Adrenal gland (tissue), 9 donors: ENCODE measurements at regions not wholly inside any gene's neighbourhood (a gene's known extent, or its start where the extent isn't known, plus 50 kb on each side); places are given as distances from the start of the nearest gene placed in this dataset.

ENCODE experiments used
- DNase-seq, 7 donors: peaks; one replicate each; pipeline ENCODE4 v3.0.0-alpha.2; 2019 to 2020
- H3K27ac ChIP-seq, 5 donors: fragments of 200-600 bp; sonication (generic) in 4 of 5; 1 replicate in 3 of 5; 2 replicates in 2 of 5; pipeline versions ENCODE4 v1.5.1 to v1.8.0; 2016 to 2020; ENCODE audit warnings: mild to moderate bottlenecking in 1 of 5
- H3K27me3 ChIP-seq: fragments of 200-600 bp; 2 replicates; pipeline ENCODE4 v1.8.0; 2021
- H3K36me3 ChIP-seq, 2 donors: fragments of 200-600 bp; replicated peaks in 1 of 2; 1 replicate in 1 of 2; 2 replicates in 1 of 2; pipeline versions ENCODE4 v1.5.1 to v1.8.0; 2018 to 2022
- H3K4me1 ChIP-seq, 2 donors: fragments of 200-600 bp; replicated peaks in 1 of 2; 1 replicate in 1 of 2; 2 replicates in 1 of 2; pipeline versions ENCODE4 v1.5.1 to v1.8.0; 2018 to 2021
- H3K4me3 ChIP-seq, 4 donors: fragments of 200-600 bp; sonication (generic) in 3 of 4; one replicate each; pipeline ENCODE4 v1.5.1; 2016 to 2018
- H3K9me3 ChIP-seq, 3 donors: fragments of 200-600 bp; sonication (generic) in 1 of 3; replicated peaks in 1 of 3; 1 replicate in 2 of 3; 2 replicates in 1 of 3; pipeline versions ENCODE4 v1.5.1 to v1.8.0; 2016 to 2021
- CTCF ChIP-seq, 6 experiments: fragments of 450-650 bp in 4 of 6; fragments of 200-600 bp in 2 of 6; sonication (generic) in 1 of 6; IDR thresholded peaks; 1 replicate in 5 of 6; 2 replicates in 1 of 6; pipeline versions ENCODE4 v1.5.1 to v1.8.0; 2016 to 2021; ENCODE audit warnings: antibody characterized with exemption in 6 of 6, mild to moderate bottlenecking in 2 of 6, moderate library complexity in 1 of 6
- POLR2A ChIP-seq, 2 donors: fragments of 450-650 bp; IDR thresholded peaks; one replicate each; pipeline ENCODE4 v1.6.1; 2017; ENCODE audit warnings: antibody characterized with exemption in 2 of 2, mild to moderate bottlenecking in 2 of 2, moderate library complexity in 1 of 2
- WGBS, 4 donors: extraction: QIAGEN DNeasy Blood & Tissue Kit in 2 of 4; methylation state at CpG; one replicate each; pipeline versions ENCODE4 v1.1.5 to v1.1.7; 2013 to 2017; 5-methylcytosine and 5-hydroxymethylcytosine counted together
- intact Hi-C, 2 donors: fragments of 100-400 bp; cut with DNase I; formaldehyde crosslinking; loops; one replicate each; pipeline versions ENCODE4 v1.14.1 to v1.15.0; 2022 to 2023
- donor health status: healthy with polysubstance abuse.
- donor health status: Bipolar disorder and iron deficiency.
- donor health status: DM: yes; HTN: yes; CAD: no.
- donor health status: DM: no; HTN: no; CAD: no.
- donor health status: DM: no; HTN: no; CAD: no.

- no peaks in the 10 kb centered on the region for H3K4me1 ChIP-seq
- intact Hi-C loops, result no loop called here
- no peaks in the 10 kb centered on the region for H3K27me3 ChIP-seq
- TF ChIP-seq POLR2A (IDR thresholded peaks at IDR 0.05) (no peak), CTCF (IDR thresholded peaks at IDR 0.05) (no peak)
- H3K27ac ChIP-seq, result no peak overlapping the region
- no peak for DNase-seq
- no peak overlapping the region for H3K4me3 ChIP-seq
- no peaks in the 10 kb centered on the region for H3K9me3 ChIP-seq
- H3K36me3 ChIP-seq, result no peaks in the 10 kb centered on the region
Measured at GRCh38 chr6:113623129-113623528, 234.0 kb upstream of the MARCKS start.

- WGBS, 4 donors, result 78 to 87% (median 83%) methylated on average over 3 of the region's 3 CpGs
- DNase-seq, result no peak
- Histone ChIP-seq H3K4me1 (peaks cover 0 to 4% of the 10 kb centered on the region in 2 donors), H3K27ac (no peak overlapping the region), H3K4me3 (no peak overlapping the region), H3K36me3 (no peaks in the 10 kb centered on the region), H3K9me3 (no peaks in the 10 kb centered on the region), H3K27me3 (no peaks in the 10 kb centered on the region)
- intact Hi-C loops, result no loop called here
- no peak for TF ChIP-seq CTCF (IDR thresholded peaks at IDR 0.05)
- TF ChIP-seq POLR2A (IDR thresholded peaks at IDR 0.05), result no peak
Measured at GRCh38 chr6:113625850-113626249, 231.3 kb upstream of the MARCKS start.

GRCh38 chr6:113626475-113626874 is 230.7 kb upstream of the MARCKS start:
- Histone ChIP-seq H3K9me3 (no peaks in the 10 kb centered on the region), H3K27me3 (no peaks in the 10 kb centered on the region), H3K4me1 (peaks cover under 1 to 10% of the 10 kb centered on the region in 2 donors), H3K27ac (no peak overlapping the region), H3K36me3 (no peaks in the 10 kb centered on the region), H3K4me3 (no peak overlapping the region)
- TF ChIP-seq CTCF (IDR thresholded peaks at IDR 0.05), result no peak
- TF ChIP-seq POLR2A (IDR thresholded peaks at IDR 0.05), result no peak
- DNase-seq, result no peak
- intact Hi-C loops, result no loop called here
- 61 to 88% (median 86%) methylated on average over 1 of the region's 1 CpG for WGBS, 4 donors

GRCh38 chr6:113627480-113627879 is 229.7 kb upstream of the MARCKS start:
- TF ChIP-seq POLR2A (IDR thresholded peaks at IDR 0.05) (no peak), CTCF (IDR thresholded peaks at IDR 0.05) (no peak)
- Histone ChIP-seq H3K27me3 (no peaks in the 10 kb centered on the region), H3K36me3 (no peaks in the 10 kb centered on the region), H3K9me3 (no peaks in the 10 kb centered on the region), H3K27ac (no peak overlapping the region), H3K4me1 (peaks cover 11 to 20% of the 10 kb centered on the region in 2 donors), H3K4me3 (no peak overlapping the region)
- intact Hi-C loops, result no loop called here
- no peak for DNase-seq
- 90 to 95% (median 90%) methylated on average over 2 of the region's 2 CpGs for WGBS, 4 donors
